ENCODE measurements at regions not wholly inside any gene's neighbourhood (a gene's known extent, or its start where the extent isn't known, plus 50 kb on each side); places are given as distances from the start of the nearest gene placed in this dataset.

GRCh38 chr15:92524161-92524560 lies 130.5 kb downstream of the ST8SIA2 start:
- no peak overlapping the region for H3K4me3 ChIP-seq (ENCODE audit: control insufficient read depth, low read depth, low read length)
- no peak for TF ChIP-seq CTCF (conservative IDR thresholded peaks at IDR 0.05; ENCODE audit: control insufficient read depth, insufficient read depth, low read depth, low read length)
- no peak for DNase-seq (ENCODE audit: low read depth)

GRCh38 chr15:92523176-92523575 lies 129.5 kb downstream of the ST8SIA2 start:
- H3K4me3 ChIP-seq (ENCODE audit: control insufficient read depth, low read depth, low read length), result no peak overlapping the region
- TF ChIP-seq CTCF (conservative IDR thresholded peaks at IDR 0.05; ENCODE audit: control insufficient read depth, insufficient read depth, low read depth, low read length), result no peak
- DNase-seq (ENCODE audit: low read depth), result no peak

GRCh38 chr15:92521624-92522008 lies 127.9 kb downstream of the ST8SIA2 start:
- peak; percentile 79 for TF ChIP-seq CTCF (conservative IDR thresholded peaks at IDR 0.05; ENCODE audit: control insufficient read depth, insufficient read depth, low read depth, low read length)
- DNase-seq (ENCODE audit: low read depth), result peak; percentile 81
- H3K4me3 ChIP-seq (ENCODE audit: control insufficient read depth, low read depth, low read length), result no peak overlapping the region

GRCh38 chr15:92520914-92521623 lies 127.4 kb downstream of the ST8SIA2 start:
- DNase-seq (ENCODE audit: low read depth), result no peak
- no peak for TF ChIP-seq CTCF (conservative IDR thresholded peaks at IDR 0.05; ENCODE audit: control insufficient read depth, insufficient read depth, low read depth, low read length)
- H3K4me3 ChIP-seq (ENCODE audit: control insufficient read depth, low read depth, low read length), result no peak overlapping the region

GRCh38 chr15:92519709-92520108 lies 126.0 kb downstream of the ST8SIA2 start:
- no peak for TF ChIP-seq CTCF (conservative IDR thresholded peaks at IDR 0.05; ENCODE audit: control insufficient read depth, insufficient read depth, low read depth, low read length)
- DNase-seq (ENCODE audit: low read depth), result no peak
- no peak overlapping the region for H3K4me3 ChIP-seq (ENCODE audit: control insufficient read depth, low read depth, low read length)

All from fibroblast of mammary gland (primary cell).